BLaER1 treated with 17β-estradiol and CSF1 and Interleukin-3, amounts not matched to agents 10 nM and 100 nM (cell line): ENCODE measurements at regions not wholly inside any gene's neighbourhood (a gene's known extent, or its start where the extent isn't known, plus 50 kb on each side); places are given as distances from the start of the nearest gene placed in this dataset.
A peak's percentile ranks its signal among the peaks of the same experiment; 100 is the strongest.

Experiments used
- H3K27ac ChIP-seq, 11 experiments: shearing (Covaris generic); formaldehyde crosslinking; 2 replicates each; pipeline ENCODE4 v1.8.1; 2022
- H3K27me3 ChIP-seq, 11 experiments: shearing (Covaris generic); formaldehyde crosslinking; 2 replicates each; pipeline ENCODE4 v1.8.1; 2022
- H3K36me3 ChIP-seq, 11 experiments: shearing (Covaris generic); formaldehyde crosslinking; 2 replicates each; pipeline ENCODE4 v1.8.1; 2022
- H3K4me1 ChIP-seq, 10 experiments: shearing (Covaris generic); formaldehyde crosslinking; 2 replicates each; pipeline ENCODE4 v1.8.1; 2022
- H3K4me2 ChIP-seq, 11 experiments: shearing (Covaris generic); formaldehyde crosslinking; 2 replicates each; pipeline ENCODE4 v1.8.1; 2022
- H3K4me3 ChIP-seq, 10 experiments: shearing (Covaris generic); formaldehyde crosslinking; 2 replicates each; pipeline ENCODE4 v1.8.1; 2022
- H3K9ac ChIP-seq, 11 experiments: shearing (Covaris generic); formaldehyde crosslinking; 2 replicates each; pipeline ENCODE4 v1.8.1; 2022
- H3K9me3 ChIP-seq, 11 experiments: shearing (Covaris generic); formaldehyde crosslinking; replicated peaks in 1 of 11; 2 replicates each; pipeline ENCODE4 v1.8.1; 2022
- H4K20me1 ChIP-seq, 11 experiments: shearing (Covaris generic); formaldehyde crosslinking; 2 replicates each; pipeline ENCODE4 v1.8.1; 2022
- Cebpa-rat ChIP-seq, 11 experiments: shearing (Covaris generic); IDR thresholded peaks; 2 replicates each; pipeline ENCODE4 v1.8.1; 2022

- H3K9me3 ChIP-seq: no peaks in the 10 kb centered on the region
- no peak overlapping the region for H3K4me3 ChIP-seq
- peak overlapping the region in 1 of 11 experiments; percentile 72; a peak in 1 of 22 replicates for H3K27ac ChIP-seq
- no peaks in the 10 kb centered on the region for H3K36me3 ChIP-seq
- H3K4me2 ChIP-seq: peak overlapping the region in 2 of 11 experiments; percentile 15 to 70; a peak in 5 of 22 replicates
- no peaks in the 10 kb centered on the region for H3K27me3 ChIP-seq
- H3K9ac ChIP-seq: no peak overlapping the region
- TF ChIP-seq Cebpa-rat (IDR thresholded peaks at IDR 0.05): no peak
- no peaks in the 10 kb centered on the region for H4K20me1 ChIP-seq
- peaks cover 25 to 63% (median 27%) of the 10 kb centered on the region in 10 experiments for H3K4me1 ChIP-seq
These were observed 110.0 kb upstream of the PHACTR1 start for GRCh38 chr6:12606616-12607015.

- TF ChIP-seq Cebpa-rat (IDR thresholded peaks at IDR 0.05): no peak
- no peaks in the 10 kb centered on the region for H3K36me3 ChIP-seq
- no peaks in the 10 kb centered on the region for H4K20me1 ChIP-seq
- no peaks in the 10 kb centered on the region for H3K9me3 ChIP-seq
- H3K9ac ChIP-seq: peak overlapping the region in 4 of 11 experiments; percentile 6 to 36 (median 28); a peak in 4 of 22 replicates
- H3K4me2 ChIP-seq: peak overlapping the region; percentile 9 to 70 (median 53); a peak in 21 of 22 replicates
- no peak overlapping the region for H3K4me3 ChIP-seq
- no peaks in the 10 kb centered on the region for H3K27me3 ChIP-seq
- H3K27ac ChIP-seq: peak overlapping the region in 9 of 11 experiments; percentile 37 to 76 (median 64); a peak in 18 of 22 replicates
- peaks cover 12 to 46% (median 16%) of the 10 kb centered on the region in 10 experiments for H3K4me1 ChIP-seq
These were observed 108.3 kb upstream of the PHACTR1 start for GRCh38 chr6:12608016-12608860.

GRCh38 chr6:12608874-12609273 is 107.7 kb upstream of the PHACTR1 start:
- Histone ChIP-seq H3K9ac (peak overlapping the region in 1 of 11 experiments; percentile 15; a peak in 2 of 22 replicates), H3K4me3 (no peak overlapping the region), H4K20me1 (no peaks in the 10 kb centered on the region), H3K9me3 (no peaks in the 10 kb centered on the region), H3K4me1 (peaks cover 12 to 40% (median 16%) of the 10 kb centered on the region in 10 experiments), H3K4me2 (peak overlapping the region; percentile 9 to 65 (median 38); a peak in 17 of 22 replicates), H3K36me3 (no peaks in the 10 kb centered on the region), H3K27me3 (no peaks in the 10 kb centered on the region), H3K27ac (peak overlapping the region in 9 of 11 experiments; percentile 37 to 76 (median 56); a peak in 17 of 22 replicates)
- TF ChIP-seq Cebpa-rat (IDR thresholded peaks at IDR 0.05): no peak

GRCh38 chr6:12609751-12610150 is 106.8 kb upstream of the PHACTR1 start:
- Histone ChIP-seq H3K4me3 (no peak overlapping the region), H3K9ac (no peak overlapping the region), H3K4me1 (peaks cover 12 to 40% (median 16%) of the 10 kb centered on the region in 10 experiments), H3K9me3 (no peaks in the 10 kb centered on the region), H3K27ac (no peak overlapping the region), H3K36me3 (no peaks in the 10 kb centered on the region), H3K27me3 (no peaks in the 10 kb centered on the region), H4K20me1 (no peaks in the 10 kb centered on the region), H3K4me2 (no peak overlapping the region)
- no peak for TF ChIP-seq Cebpa-rat (IDR thresholded peaks at IDR 0.05)

- peaks cover 12 to 36% (median 16%) of the 10 kb centered on the region in 10 experiments for H3K4me1 ChIP-seq
- H3K36me3 ChIP-seq: no peaks in the 10 kb centered on the region
- no peak overlapping the region for H3K9ac ChIP-seq
- no peak overlapping the region for H3K27ac ChIP-seq
- H3K4me3 ChIP-seq: no peak overlapping the region
- TF ChIP-seq Cebpa-rat (IDR thresholded peaks at IDR 0.05): no peak
- no peaks in the 10 kb centered on the region for H3K27me3 ChIP-seq
- no peaks in the 10 kb centered on the region for H4K20me1 ChIP-seq
- H3K9me3 ChIP-seq: no peaks in the 10 kb centered on the region
- H3K4me2 ChIP-seq: no peak overlapping the region
These were observed 105.7 kb upstream of the PHACTR1 start for GRCh38 chr6:12610862-12611261.

GRCh38 chr6:12613811-12614210 is 102.8 kb upstream of the PHACTR1 start:
- H3K9me3 ChIP-seq: no peaks in the 10 kb centered on the region
- no peak for TF ChIP-seq Cebpa-rat (IDR thresholded peaks at IDR 0.05)
- H3K4me2 ChIP-seq: no peak overlapping the region
- no peak overlapping the region for H3K27ac ChIP-seq
- no peaks in the 10 kb centered on the region for H4K20me1 ChIP-seq
- H3K9ac ChIP-seq: no peak overlapping the region
- H3K27me3 ChIP-seq: no peaks in the 10 kb centered on the region
- no peak overlapping the region for H3K4me3 ChIP-seq
- H3K36me3 ChIP-seq: no peaks in the 10 kb centered on the region
- peaks cover under 1 to 7% (median 3%) of the 10 kb centered on the region in 10 experiments; a peak in 19 of 20 replicates for H3K4me1 ChIP-seq

GRCh38 chr6:12614456-12614855 is 102.1 kb upstream of the PHACTR1 start:
- H3K9me3 ChIP-seq: no peaks in the 10 kb centered on the region
- no peak overlapping the region for H3K4me3 ChIP-seq
- no peaks in the 10 kb centered on the region for H3K36me3 ChIP-seq
- H3K9ac ChIP-seq: no peak overlapping the region
- peaks cover 0 to under 1% (median 0%) of the 10 kb centered on the region in 10 experiments; a peak in 1 of 20 replicates for H3K4me1 ChIP-seq
- no peaks in the 10 kb centered on the region for H3K27me3 ChIP-seq
- no peak for TF ChIP-seq Cebpa-rat (IDR thresholded peaks at IDR 0.05)
- H3K4me2 ChIP-seq: no peak overlapping the region
- H3K27ac ChIP-seq: no peak overlapping the region
- no peaks in the 10 kb centered on the region for H4K20me1 ChIP-seq

- Histone ChIP-seq H4K20me1 (no peaks in the 10 kb centered on the region), H3K27me3 (no peaks in the 10 kb centered on the region), H3K9ac (no peak overlapping the region), H3K4me2 (no peak overlapping the region), H3K36me3 (no peaks in the 10 kb centered on the region), H3K4me1 (peaks cover 0 to 21% (median 0%) of the 10 kb centered on the region in 10 experiments; a peak in 5 of 20 replicates), H3K27ac (no peak overlapping the region), H3K9me3 (no peaks in the 10 kb centered on the region), H3K4me3 (no peak overlapping the region)
- TF ChIP-seq Cebpa-rat (IDR thresholded peaks at IDR 0.05): no peak
These were observed 98.3 kb upstream of the PHACTR1 start for GRCh38 chr6:12618296-12618695.

- H3K4me3 ChIP-seq: no peak overlapping the region
- no peaks in the 10 kb centered on the region for H3K27me3 ChIP-seq
- H3K9ac ChIP-seq: no peak overlapping the region
- no peak for TF ChIP-seq Cebpa-rat (IDR thresholded peaks at IDR 0.05)
- peak overlapping the region in 2 of 11 experiments; percentile 23 to 68; a peak in 4 of 22 replicates for H3K4me2 ChIP-seq
- H3K4me1 ChIP-seq: peaks cover 0 to 21% (median 0%) of the 10 kb centered on the region in 10 experiments; a peak in 5 of 20 replicates
- H4K20me1 ChIP-seq: no peaks in the 10 kb centered on the region
- no peak overlapping the region for H3K27ac ChIP-seq
- H3K36me3 ChIP-seq: no peaks in the 10 kb centered on the region
- no peaks in the 10 kb centered on the region for H3K9me3 ChIP-seq
These were observed 94.8 kb upstream of the PHACTR1 start for GRCh38 chr6:12621754-12622153.
